ENCODE measurements at regions not wholly inside any gene's neighbourhood (a gene's known extent, or its start where the extent isn't known, plus 50 kb on each side); places are given as distances from the start of the nearest gene placed in this dataset.

- TF ChIP-seq, protein P1, sequence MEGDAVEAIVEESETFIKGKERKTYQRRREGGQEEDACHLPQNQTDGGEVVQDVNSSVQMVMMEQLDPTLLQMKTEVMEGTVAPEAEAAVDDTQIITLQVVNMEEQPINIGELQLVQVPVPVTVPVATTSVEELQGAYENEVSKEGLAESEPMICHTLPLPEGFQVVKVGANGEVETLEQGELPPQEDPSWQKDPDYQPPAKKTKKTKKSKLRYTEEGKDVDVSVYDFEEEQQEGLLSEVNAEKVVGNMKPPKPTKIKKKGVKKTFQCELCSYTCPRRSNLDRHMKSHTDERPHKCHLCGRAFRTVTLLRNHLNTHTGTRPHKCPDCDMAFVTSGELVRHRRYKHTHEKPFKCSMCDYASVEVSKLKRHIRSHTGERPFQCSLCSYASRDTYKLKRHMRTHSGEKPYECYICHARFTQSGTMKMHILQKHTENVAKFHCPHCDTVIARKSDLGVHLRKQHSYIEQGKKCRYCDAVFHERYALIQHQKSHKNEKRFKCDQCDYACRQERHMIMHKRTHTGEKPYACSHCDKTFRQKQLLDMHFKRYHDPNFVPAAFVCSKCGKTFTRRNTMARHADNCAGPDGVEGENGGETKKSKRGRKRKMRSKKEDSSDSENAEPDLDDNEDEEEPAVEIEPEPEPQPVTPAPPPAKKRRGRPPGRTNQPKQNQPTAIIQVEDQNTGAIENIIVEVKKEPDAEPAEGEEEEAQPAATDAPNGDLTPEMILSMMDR (IDR thresholded peaks at IDR 0.05), result no peak
- no peak for TF ChIP-seq POLR2A (IDR thresholded peaks at IDR 0.05)
- no peaks in the 10 kb centered on the region for H3K4me1 ChIP-seq
- H3K27me3 ChIP-seq, result no peaks in the 10 kb centered on the region
- no peak overlapping the region for H3K4me3 ChIP-seq (replicated peaks in 1 of 3)
- H3K36me3 ChIP-seq, result no peaks in the 10 kb centered on the region
- intact Hi-C loops (cut with DNase I), result no loop called here
- H3K9me3 ChIP-seq, result no peaks in the 10 kb centered on the region
- DNase-seq, result no peak
- no peak overlapping the region for H3K27ac ChIP-seq
- 83 to 91% methylated on average over 5 of the region's 5 CpGs for WGBS, 2 donors
Observed at GRCh38 chr1:232471250-232471649, 158.7 kb downstream of the SIPA1L2 start.

GRCh38 chr1:232470711-232471110 lies 159.2 kb downstream of the SIPA1L2 start:
- Histone ChIP-seq H3K4me1 (no peaks in the 10 kb centered on the region), H3K4me3 (replicated peaks in 1 of 3) (no peak overlapping the region), H3K36me3 (no peaks in the 10 kb centered on the region), H3K27me3 (no peaks in the 10 kb centered on the region), H3K9me3 (no peaks in the 10 kb centered on the region), H3K27ac (no peak overlapping the region)
- TF ChIP-seq, protein P1 (IDR thresholded peaks at IDR 0.05), result no peak
- intact Hi-C loops (cut with DNase I), result no loop called here
- WGBS, 2 donors, result 100% methylated on average over 1 of the region's 1 CpG
- no peak for DNase-seq

DNA sequence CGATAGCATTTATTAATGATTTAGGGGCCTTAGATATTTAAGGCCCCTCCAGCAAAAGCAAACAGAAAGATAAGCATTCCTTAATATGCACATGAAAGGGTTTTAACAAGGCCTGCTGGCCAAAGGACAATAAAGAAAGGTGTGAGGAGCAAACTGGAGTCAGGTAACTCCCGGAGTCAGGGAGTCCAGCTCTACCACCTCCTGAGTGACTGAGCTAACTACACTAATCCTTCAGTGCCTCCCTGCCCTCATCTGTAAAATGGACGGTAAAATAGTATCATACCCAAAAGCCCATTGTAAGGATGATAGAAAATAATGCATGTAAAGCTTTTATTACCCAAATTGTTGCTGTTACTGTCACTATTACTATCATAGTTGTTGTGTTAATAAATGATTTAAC lies 161.7 kb downstream of the SIPA1L2 start:
- 85 to 90% methylated on average over 3 of the region's 3 CpGs for WGBS, 2 donors
- no peak for DNase-seq
- intact Hi-C loops (cut with DNase I), result no loop called here
- H3K36me3 ChIP-seq, result peaks cover 0 to 6% of the 10 kb centered on the region in 2 donors
- TF ChIP-seq, protein P1 (IDR thresholded peaks at IDR 0.05), result no peak
- no peak for TF ChIP-seq POLR2A (IDR thresholded peaks at IDR 0.05)
- H3K27ac ChIP-seq, result no peak overlapping the region
- H3K4me1 ChIP-seq, result no peaks in the 10 kb centered on the region
- H3K4me3 ChIP-seq (replicated peaks in 1 of 3), result no peak overlapping the region
- H3K27me3 ChIP-seq, result no peaks in the 10 kb centered on the region
- no peaks in the 10 kb centered on the region for H3K9me3 ChIP-seq

DNA sequence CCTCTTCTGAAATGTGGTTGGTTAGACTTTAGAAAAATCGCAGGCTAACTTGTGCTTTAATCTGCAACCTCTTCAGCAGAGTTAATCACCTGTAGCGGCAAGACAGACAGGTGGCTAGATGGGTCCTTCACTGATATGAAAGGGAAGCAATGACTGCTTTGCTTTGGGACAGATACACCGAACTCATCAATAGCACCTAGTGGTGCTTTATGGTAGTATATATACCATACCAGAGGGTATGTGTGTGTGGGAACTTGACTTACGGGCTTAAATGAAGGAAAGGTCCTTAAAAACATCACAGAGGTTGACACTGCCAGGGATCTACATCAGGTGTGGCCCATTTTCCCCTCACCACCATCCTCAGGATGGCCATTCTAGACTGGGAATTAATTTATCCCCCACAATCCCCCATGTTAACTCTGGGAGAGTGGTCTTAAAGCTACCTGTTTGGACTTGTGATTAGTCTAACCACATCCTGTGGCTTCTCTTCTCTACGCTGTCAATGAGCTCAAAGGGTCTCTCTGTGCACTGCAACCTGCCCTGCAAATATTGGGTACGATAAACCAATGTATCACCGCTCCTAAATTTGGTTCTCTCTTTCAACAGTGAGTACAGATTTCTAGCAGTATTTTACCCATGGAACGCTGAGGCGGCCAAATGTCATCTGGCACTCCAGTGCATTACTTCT lies 162.7 kb downstream of the SIPA1L2 start:
- DNase-seq, result no peak
- no peak for TF ChIP-seq POLR2A (IDR thresholded peaks at IDR 0.05)
- TF ChIP-seq, protein P1 (IDR thresholded peaks at IDR 0.05), result no peak
- H3K27ac ChIP-seq, result no peak overlapping the region
- H3K36me3 ChIP-seq, result peaks cover 0 to 6% of the 10 kb centered on the region in 2 donors
- WGBS, 2 donors, result 95 to 96% methylated on average over 9 of the region's 9 CpGs
- H3K27me3 ChIP-seq, result no peaks in the 10 kb centered on the region
- no peak overlapping the region for H3K4me3 ChIP-seq (replicated peaks in 1 of 3)
- no peaks in the 10 kb centered on the region for H3K4me1 ChIP-seq
- intact Hi-C loops (cut with DNase I), result no loop called here
- no peaks in the 10 kb centered on the region for H3K9me3 ChIP-seq

DNA sequence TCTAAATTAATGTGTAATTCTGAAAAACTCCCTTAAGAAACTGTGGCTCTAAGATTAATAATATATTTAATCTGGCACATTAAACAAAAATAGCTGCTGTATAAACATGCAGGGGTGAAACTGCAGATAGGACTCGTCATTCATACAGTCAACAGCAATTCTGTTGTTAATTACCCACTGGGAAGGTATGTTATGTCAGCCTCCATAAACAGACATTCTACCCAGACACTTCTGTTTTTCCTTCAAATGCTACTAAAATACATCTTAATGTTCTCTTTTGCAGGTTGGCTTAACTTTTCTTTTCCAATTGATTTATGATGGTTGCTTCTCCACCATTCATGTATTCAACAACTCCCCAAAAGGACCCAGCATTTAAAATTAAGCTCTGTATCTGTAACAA lies 165.6 kb downstream of the SIPA1L2 start:
- Histone ChIP-seq H3K4me1 (peaks cover 0 to 5% of the 10 kb centered on the region in 2 donors), H3K36me3 (peaks cover 0 to 6% of the 10 kb centered on the region in 2 donors), H3K27ac (no peak overlapping the region), H3K4me3 (replicated peaks in 1 of 3) (no peak overlapping the region), H3K9me3 (no peaks in the 10 kb centered on the region), H3K27me3 (no peaks in the 10 kb centered on the region)
- DNase-seq, result no peak
- TF ChIP-seq POLR2A (IDR thresholded peaks at IDR 0.05), result no peak
- TF ChIP-seq, protein P1 (IDR thresholded peaks at IDR 0.05), result no peak
- intact Hi-C loops (cut with DNase I), result no loop called here
- 82 to 94% methylated on average over 1 of the region's 1 CpG for WGBS, 2 donors
